ENCODE measurements at regions not wholly inside any gene's neighbourhood (a gene's known extent, or its start where the extent isn't known, plus 50 kb on each side); places are given as distances from the start of the nearest gene placed in this dataset.

DNA sequence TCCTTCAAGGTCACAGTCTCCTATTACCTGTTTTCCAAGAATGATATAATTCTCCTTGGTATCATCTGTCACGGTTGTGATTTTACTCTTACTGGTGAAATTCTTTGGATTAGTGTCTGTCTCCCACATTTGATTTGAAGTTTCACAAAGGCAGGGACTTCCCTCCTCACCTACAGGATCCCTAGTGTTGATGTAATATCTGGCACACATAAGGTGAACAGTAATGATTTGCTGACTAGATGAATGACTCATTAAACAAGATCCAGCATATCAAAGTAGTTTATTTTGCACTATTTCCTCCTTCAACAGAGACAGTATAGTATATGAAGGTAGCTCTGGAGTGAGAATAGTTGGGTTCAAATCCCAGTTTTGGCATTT is 135.3 kb upstream of the IL1RAPL2 start:
- CTCF ChIA-PET, result no interaction called here
- H3K4me3 ChIP-seq (ENCODE audit: low read depth, low read length), result no peak overlapping the region
- DNase-seq (ENCODE audit: low read depth, low spot score), result no peak
- POLR2A ChIA-PET, result no interaction called here
- TF ChIP-seq, protein P1, sequence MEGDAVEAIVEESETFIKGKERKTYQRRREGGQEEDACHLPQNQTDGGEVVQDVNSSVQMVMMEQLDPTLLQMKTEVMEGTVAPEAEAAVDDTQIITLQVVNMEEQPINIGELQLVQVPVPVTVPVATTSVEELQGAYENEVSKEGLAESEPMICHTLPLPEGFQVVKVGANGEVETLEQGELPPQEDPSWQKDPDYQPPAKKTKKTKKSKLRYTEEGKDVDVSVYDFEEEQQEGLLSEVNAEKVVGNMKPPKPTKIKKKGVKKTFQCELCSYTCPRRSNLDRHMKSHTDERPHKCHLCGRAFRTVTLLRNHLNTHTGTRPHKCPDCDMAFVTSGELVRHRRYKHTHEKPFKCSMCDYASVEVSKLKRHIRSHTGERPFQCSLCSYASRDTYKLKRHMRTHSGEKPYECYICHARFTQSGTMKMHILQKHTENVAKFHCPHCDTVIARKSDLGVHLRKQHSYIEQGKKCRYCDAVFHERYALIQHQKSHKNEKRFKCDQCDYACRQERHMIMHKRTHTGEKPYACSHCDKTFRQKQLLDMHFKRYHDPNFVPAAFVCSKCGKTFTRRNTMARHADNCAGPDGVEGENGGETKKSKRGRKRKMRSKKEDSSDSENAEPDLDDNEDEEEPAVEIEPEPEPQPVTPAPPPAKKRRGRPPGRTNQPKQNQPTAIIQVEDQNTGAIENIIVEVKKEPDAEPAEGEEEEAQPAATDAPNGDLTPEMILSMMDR (IDR thresholded peaks at IDR 0.05; ENCODE audit: insufficient read depth, low read length, missing control alignments), result no peak

- TF ChIP-seq, protein P1 (IDR thresholded peaks at IDR 0.05; ENCODE audit: insufficient read depth, low read length, missing control alignments), result no peak
Measured at GRCh38 chrX:104430072-104430741, 135.8 kb upstream of the IL1RAPL2 start.

DNA sequence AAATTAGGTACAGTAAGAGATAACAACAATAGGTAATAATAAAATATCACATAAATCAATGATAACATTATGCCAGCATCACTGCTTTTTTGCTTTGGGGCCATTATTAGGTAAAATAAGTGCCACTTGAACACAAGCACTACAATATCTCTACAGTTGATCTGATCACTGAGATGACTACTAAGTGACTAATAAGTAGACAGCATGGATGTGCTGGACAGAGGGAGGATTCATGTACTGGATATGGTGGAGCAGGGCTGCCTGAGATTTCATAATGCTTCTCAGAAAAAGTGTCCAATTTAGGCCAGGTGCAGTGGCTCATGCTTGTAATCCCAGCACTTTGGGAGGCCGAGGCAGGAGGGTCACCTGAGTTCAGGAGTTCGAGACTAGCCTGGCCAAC is 137.8 kb upstream of the IL1RAPL2 start:
- no peak overlapping the region for H3K4me3 ChIP-seq (ENCODE audit: low read depth, low read length)
- TF ChIP-seq, protein P1 (IDR thresholded peaks at IDR 0.05; ENCODE audit: insufficient read depth, low read length, missing control alignments), result no peak
- ChIA-PET POLR2A (no interaction called here), CTCF (no interaction called here)
- no peak for DNase-seq (ENCODE audit: low read depth, low spot score)

More at GRCh38 chrX:104430072-104430741, 135.8 kb upstream of the IL1RAPL2 start:
- POLR2A ChIA-PET, result no interaction called here
- CTCF ChIA-PET, result no interaction called here
- no peak overlapping the region for H3K4me3 ChIP-seq (ENCODE audit: low read depth, low read length)
- no peak for DNase-seq (ENCODE audit: low read depth, low spot score)

DNA sequence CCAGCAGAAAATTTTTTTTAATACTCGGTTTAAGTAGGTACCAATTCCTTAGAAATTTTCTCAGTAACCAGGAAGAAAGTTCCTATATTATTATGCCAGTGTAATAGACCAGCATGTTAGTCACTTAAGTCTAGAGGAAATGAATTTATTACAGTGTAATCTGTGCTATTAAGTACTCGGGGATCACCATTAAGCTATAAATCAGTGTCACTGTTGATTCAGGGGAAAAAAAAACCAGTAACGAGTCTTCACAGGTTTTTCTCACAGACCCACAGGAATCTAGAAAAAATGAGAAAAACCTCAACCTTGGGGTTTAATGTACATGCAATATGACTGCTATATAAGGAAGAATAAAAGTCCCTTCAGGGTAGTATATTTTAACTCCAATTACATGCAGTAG is 138.3 kb upstream of the IL1RAPL2 start:
- H3K4me3 ChIP-seq (ENCODE audit: low read depth, low read length), result no peak overlapping the region
- ChIA-PET CTCF (no interaction called here), POLR2A (no interaction called here)

DNA sequence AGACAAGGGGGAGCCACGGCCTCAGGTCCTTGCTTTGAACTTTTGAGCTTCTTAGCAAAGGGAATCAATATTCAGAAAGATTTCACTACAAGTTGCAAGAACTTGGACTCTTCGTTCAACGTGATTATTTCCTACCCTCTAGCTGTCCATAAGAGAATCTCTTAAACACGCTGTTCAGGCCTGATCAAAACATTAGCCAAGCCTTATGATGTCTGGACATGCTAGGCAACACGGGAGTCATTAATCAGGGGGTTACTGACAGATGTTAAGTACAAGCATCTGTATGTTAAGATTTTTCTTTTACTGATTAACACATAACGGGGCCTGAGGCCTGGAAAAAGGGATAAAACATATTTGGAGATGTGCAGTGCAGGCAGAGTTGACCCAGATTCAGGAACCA is 138.9 kb upstream of the IL1RAPL2 start:
- no peak overlapping the region for H3K4me3 ChIP-seq (ENCODE audit: low read depth, low read length)
- POLR2A ChIA-PET, result no interaction called here
- CTCF ChIA-PET, result no interaction called here

More for the DNA sequence above, 138.3 kb upstream of the IL1RAPL2 start:
- DNase-seq (ENCODE audit: low read depth, low spot score), result no peak
- TF ChIP-seq, protein P1 (IDR thresholded peaks at IDR 0.05; ENCODE audit: insufficient read depth, low read length, missing control alignments), result no peak

GRCh38 chrX:104420907-104421306 is 145.1 kb upstream of the IL1RAPL2 start:
- TF ChIP-seq, protein P1 (IDR thresholded peaks at IDR 0.05; ENCODE audit: insufficient read depth, low read length, missing control alignments), result no peak
- CTCF ChIA-PET, result no interaction called here
- H3K4me3 ChIP-seq (ENCODE audit: low read depth, low read length), result no peak overlapping the region
- POLR2A ChIA-PET, result no interaction called here
- no peak for DNase-seq (ENCODE audit: low read depth, low spot score)

More for the DNA sequence above, 138.9 kb upstream of the IL1RAPL2 start:
- TF ChIP-seq, protein P1 (IDR thresholded peaks at IDR 0.05; ENCODE audit: insufficient read depth, low read length, missing control alignments), result no peak
- DNase-seq (ENCODE audit: low read depth, low spot score), result no peak

All from AG04449 (cell line).